GM12891 (cell line): ENCODE measurements at regions not wholly inside any gene's neighbourhood (a gene's known extent, or its start where the extent isn't known, plus 50 kb on each side); places are given as distances from the start of the nearest gene placed in this dataset.

ENCODE experiments used
- PAX5 ChIP-seq: IDR thresholded peaks from 2 replicates; pipeline ENCODE4 v1.6.1; 2011; ENCODE audit warnings: low read length, moderate library complexity, mild to moderate bottlenecking; ENCODE audit not compliant: insufficient read depth, severe bottlenecking
- POLR2A ChIP-seq: IDR thresholded peaks from 2 replicates; pipeline ENCODE4 v1.6.1; 2011; ENCODE audit warnings: low read depth, low read length, control low read depth
- POLR2AphosphoS5 ChIP-seq: IDR thresholded peaks from 2 replicates; pipeline ENCODE4 v1.6.1; 2011; ENCODE audit warnings: low read depth, low read length, control low read depth
- TAF1 ChIP-seq: IDR thresholded peaks from 2 replicates; pipeline ENCODE4 v1.6.1; 2011; ENCODE audit warnings: low read depth, low read length, control low read depth

- no peak for TF ChIP-seq POLR2AphosphoS5
- no peak for TF ChIP-seq POLR2A
- TF ChIP-seq PAX5: no peak
- TF ChIP-seq TAF1: no peak
These were observed 50.1 kb upstream of the DRGX start for GRCh38 chr10:49446031-49446430.
